IMR-90 (cell line): ENCODE measurements at regions not wholly inside any gene's neighbourhood (a gene's known extent, or its start where the extent isn't known, plus 50 kb on each side); places are given as distances from the start of the nearest gene placed in this dataset.

Experiments
- ATAC-seq: fragments of 200-7000 bp; cut with Tn5 transposase; 2 replicates; pipeline ENCODE4 v1.9.1; 2020; ENCODE audit warnings: low read depth, mild to moderate bottlenecking, moderate library complexity
- BruUV-seq: library from RNA; stranded (reverse); fragments of 400-500 nt; replicated peaks from 2 replicates; lab custom pipeline; 2021; lab: Mats Ljungman, UMichigan
- CTCF ChIA-PET: fragments of 300-600 bp; formaldehyde crosslinking; extraction: SDS; loops from one replicate; lab custom pipeline; 2021; ENCODE audit warnings: antibody characterized with exemption; lab: Yijun Ruan, JAX
- POLR2A ChIA-PET: fragments of 300-600 bp; sonication (Branson Sonifier 250); formaldehyde crosslinking; loops from one replicate; lab custom pipeline; 2022; ENCODE audit warnings: antibody characterized with exemption; ENCODE audit not compliant: unreplicated experiment; lab: Charles Lee
- DNase-seq: peaks from one replicate; pipeline ENCODE4 v3.0.0; 2013
- H2AFZ ChIP-seq: replicated peaks from 2 replicates; pipeline ENCODE3; 2013; ENCODE audit warnings: low read length, mild to moderate bottlenecking; ENCODE audit not compliant: poor library complexity
- H2AK5ac ChIP-seq: 2 replicates; pipeline ENCODE4 v1.6.1; 2013; ENCODE audit warnings: low read depth, low read length, inconsistent platforms
- H2AK9ac ChIP-seq: replicated peaks from 2 replicates; pipeline ENCODE3; 2013; ENCODE audit warnings: mild to moderate bottlenecking, low read depth, low read length, moderate library complexity; ENCODE audit not compliant: poor library complexity
- H2BK120ac ChIP-seq: 2 replicates; pipeline ENCODE4 v1.6.1; 2013; ENCODE audit warnings: low read depth, low read length, inconsistent platforms
- H2BK15ac ChIP-seq: 3 replicates; pipeline ENCODE4 v1.6.1; 2013; ENCODE audit warnings: low read depth, low read length, inconsistent platforms
- H2BK20ac ChIP-seq: 2 replicates; pipeline ENCODE4 v1.6.1; 2013; ENCODE audit warnings: low read depth, mild to moderate bottlenecking, inconsistent platforms, low read length, moderate library complexity
- H2BK5ac ChIP-seq: 2 replicates; pipeline ENCODE4 v1.6.1; 2013; ENCODE audit warnings: mild to moderate bottlenecking, low read depth, low read length, inconsistent platforms; ENCODE audit not compliant: poor library complexity, severe bottlenecking
- H3K14ac ChIP-seq: replicated peaks from 2 replicates; pipeline ENCODE4 v1.6.1; 2013; ENCODE audit warnings: low read depth, low read length, inconsistent platforms
- H3K18ac ChIP-seq: 2 replicates; pipeline ENCODE4 v1.6.1; 2013; ENCODE audit warnings: low read depth, low read length, control low read depth
- H3K23ac ChIP-seq: 2 replicates; pipeline ENCODE4 v1.6.1; 2013; ENCODE audit warnings: low read depth, low read length, inconsistent platforms
- H3K27ac ChIP-seq: 2 replicates; pipeline ENCODE4 v1.5.1; 2013; ENCODE audit warnings: mild to moderate bottlenecking, control low read depth, low read length; ENCODE audit not compliant: insufficient read depth
- H3K27me3 ChIP-seq: 2 replicates; pipeline ENCODE4 v1.6.1; 2013; ENCODE audit warnings: low read length; ENCODE audit not compliant: control insufficient read depth, insufficient read depth
- H3K36me3 ChIP-seq: 2 replicates; pipeline ENCODE4 v1.6.1; 2013; ENCODE audit warnings: low read length, mixed read lengths; ENCODE audit not compliant: control insufficient read depth, insufficient read depth
- H3K4ac ChIP-seq: 2 replicates; pipeline ENCODE4 v1.6.1; 2013; ENCODE audit warnings: low read depth, low read length, inconsistent platforms
- H3K4me1 ChIP-seq: 2 replicates; pipeline ENCODE4 v1.6.1; 2013; ENCODE audit warnings: low read length, mixed read lengths; ENCODE audit not compliant: control insufficient read depth, insufficient read depth
- H3K4me2 ChIP-seq: 2 replicates; pipeline ENCODE4 v1.6.1; 2013; ENCODE audit warnings: low read depth, mild to moderate bottlenecking, control low read depth, low read length, moderate library complexity
- H3K4me3 ChIP-seq: 2 replicates; pipeline ENCODE4 v1.5.1; 2013; ENCODE audit warnings: low read depth, mild to moderate bottlenecking, control low read depth, low read length, moderate library complexity; ENCODE audit not compliant: insufficient read depth
- H3K56ac ChIP-seq: 2 replicates; pipeline ENCODE4 v1.6.1; 2013; ENCODE audit warnings: low read length, inconsistent platforms; ENCODE audit not compliant: insufficient read depth; ENCODE audit errors: extremely low read depth
- H3K79me1 ChIP-seq, 2 experiments: 2 replicates each; pipeline ENCODE4 v1.6.1; 2013; ENCODE audit warnings: low read length in 2 of 2, inconsistent platforms in 1 of 2, low read depth in 1 of 2
- H3K9ac ChIP-seq: 2 replicates; pipeline ENCODE4 v1.6.1; 2013; ENCODE audit warnings: low read depth, low read length, control low read depth
- H3K9me1 ChIP-seq: 2 replicates; pipeline ENCODE4 v1.6.1; 2013; ENCODE audit warnings: low read length, inconsistent platforms; ENCODE audit not compliant: insufficient read depth
- H3K9me3 ChIP-seq: 2 replicates; pipeline ENCODE4 v1.6.1; 2013; ENCODE audit warnings: low read length; ENCODE audit not compliant: control insufficient read depth, insufficient read depth
- H4K20me1 ChIP-seq: 2 replicates; pipeline ENCODE4 v1.6.1; 2013; ENCODE audit warnings: low read length, inconsistent platforms; ENCODE audit not compliant: insufficient read depth
- H4K5ac ChIP-seq: 2 replicates; pipeline ENCODE4 v1.6.1; 2013; ENCODE audit warnings: mild to moderate bottlenecking, low read depth, low read length, control low read depth
- H4K8ac ChIP-seq, 2 experiments: 2 replicates each; pipeline ENCODE4 v1.6.1; 2013; ENCODE audit warnings: low read depth in 2 of 2, low read length in 2 of 2, control low read depth in 1 of 2, inconsistent platforms in 1 of 2
- H4K91ac ChIP-seq: 2 replicates; pipeline ENCODE4 v1.6.1; 2013; ENCODE audit warnings: low read depth, low read length, inconsistent platforms; ENCODE audit not compliant: insufficient read depth
- BHLHE40 ChIP-seq: fragments of 150-350 bp; IDR thresholded peaks from 2 replicates; pipeline ENCODE4 v1.6.1; 2016; ENCODE audit warnings: mild to moderate bottlenecking, low read depth, low read length
- CEBPB ChIP-seq: IDR thresholded peaks from 2 replicates; pipeline ENCODE4 v1.6.1; 2012; ENCODE audit warnings: low read depth, low read length, improper control_type of control experiment
- CHD1 ChIP-seq: IDR thresholded peaks from 2 replicates; pipeline ENCODE4 v1.6.1; 2012; ENCODE audit warnings: low read depth, low read length, improper control_type of control experiment
- CTCF ChIP-seq: conservative IDR thresholded peaks from 2 replicates; pipeline ENCODE4 v1.5.1; 2012; ENCODE audit warnings: mild to moderate bottlenecking, low read depth, low read length, improper control_type of control experiment
- ELK1 ChIP-seq: fragments of 150-350 bp; IDR thresholded peaks from 2 replicates; pipeline ENCODE4 v1.6.1; 2016; ENCODE audit warnings: low read depth, mild to moderate bottlenecking, low read length, moderate library complexity, borderline replicate concordance
- FOS ChIP-seq: fragments of 150-350 bp; IDR thresholded peaks from 2 replicates; pipeline ENCODE4 v1.6.1; 2016; ENCODE audit warnings: low read depth, low read length
- MAFK ChIP-seq: IDR thresholded peaks from 2 replicates; pipeline ENCODE4 v1.6.1; 2012; ENCODE audit warnings: low read depth, low read length, improper control_type of control experiment
- MAZ ChIP-seq: IDR thresholded peaks from 2 replicates; pipeline ENCODE4 v1.6.1; 2012; ENCODE audit warnings: low read depth, mild to moderate bottlenecking, low read length, improper control_type of control experiment, moderate library complexity, borderline replicate concordance
- MXI1 ChIP-seq: IDR thresholded peaks from 2 replicates; pipeline ENCODE4 v1.6.1; 2012; ENCODE audit warnings: low read depth, mild to moderate bottlenecking, low read length, moderate library complexity, borderline replicate concordance
- NFE2L2 ChIP-seq: fragments of 150-350 bp; IDR thresholded peaks from 2 replicates; pipeline ENCODE4 v1.6.1; 2016; ENCODE audit warnings: low read depth, mild to moderate bottlenecking, low read length
- POLR2A ChIP-seq: IDR thresholded peaks from 2 replicates; pipeline ENCODE4 v1.6.1; 2012; ENCODE audit warnings: mild to moderate bottlenecking, low read depth, low read length
- RAD21 ChIP-seq: IDR thresholded peaks from 2 replicates; pipeline ENCODE4 v1.6.1; 2012; ENCODE audit warnings: low read length, improper control_type of control experiment
- RCOR1 ChIP-seq: IDR thresholded peaks from 2 replicates; pipeline ENCODE4 v1.6.1; 2012; ENCODE audit warnings: mild to moderate bottlenecking, low read length, improper control_type of control experiment; ENCODE audit not compliant: insufficient replicate concordance
- RFX5 ChIP-seq: IDR thresholded peaks from 2 replicates; pipeline ENCODE4 v1.8.0; 2012; ENCODE audit warnings: low read depth, mild to moderate bottlenecking, low read length, moderate library complexity
- SMC3 ChIP-seq: fragments of 150-350 bp; IDR thresholded peaks from 2 replicates; pipeline ENCODE4 v1.6.1; 2016; ENCODE audit warnings: low read depth, mild to moderate bottlenecking, antibody characterized with exemption, low read length, moderate library complexity
- WGBS, 2 experiments: methylation state at CpG; one replicate each; pipeline versions ENCODE4 v1.1.5 to v1.1.7; 2013; ENCODE audit warnings: missing lambda C conversion rate in 2 of 2; ENCODE audit not compliant: insufficient read length in 1 of 2; ENCODE audit errors: extremely low coverage in 2 of 2; 5-methylcytosine and 5-hydroxymethylcytosine counted together
- dilution Hi-C: fragments of 300-500 bp; cut with HindIII; formaldehyde crosslinking; loops from one replicate; pipeline ENCODE4 v1.14.3; 2018; ENCODE audit warnings: low sequenced_read_pairs; ENCODE audit not compliant: unreplicated experiment
- in situ Hi-C: fragments of 300-500 bp; cut with MboI; formaldehyde crosslinking; loops from 3 replicates; pipeline ENCODE4 v1.14.3; 2019; ENCODE audit warnings: low sequenced_read_pairs, inconsistent platforms, mixed read lengths
- intact Hi-C: fragments of 100-400 bp; cut with micrococcal nuclease; formaldehyde crosslinking; loops from 2 replicates; pipeline ENCODE4 v1.10.0; 2022
- TF ChIP-seq, protein P1 (sequence below): fragments of 150-350 bp; IDR thresholded peaks from 2 replicates; pipeline ENCODE4 v1.6.1; 2017; ENCODE audit warnings: mild to moderate bottlenecking, antibody characterized with exemption, low read length, low read depth

DNA sequence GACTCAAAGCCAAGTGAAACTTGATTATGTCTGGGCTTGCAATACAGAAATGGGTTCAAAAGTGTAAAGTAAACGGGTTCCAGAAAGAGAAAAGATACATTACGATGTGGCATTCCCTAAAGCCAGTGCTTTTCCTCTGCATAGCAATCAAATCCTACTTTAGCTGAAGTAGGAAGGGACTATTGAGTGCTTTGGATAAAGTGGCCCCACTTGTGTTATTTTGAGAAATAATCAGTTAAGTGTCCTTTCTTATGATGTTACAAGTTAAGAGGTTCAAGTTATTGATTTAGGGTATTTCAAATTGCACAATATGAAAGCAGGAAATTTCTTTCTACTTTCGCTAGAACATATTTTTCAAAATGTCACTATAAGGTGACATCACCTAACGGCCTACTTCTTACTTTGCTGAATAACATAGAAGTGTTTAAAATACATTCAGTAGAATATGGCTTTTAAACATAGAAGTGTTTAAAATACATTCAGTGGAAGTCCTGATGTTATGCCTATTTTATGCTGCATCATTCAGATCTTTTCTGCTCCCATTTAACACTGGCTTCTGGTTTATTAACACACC, 235.2 kb downstream of the DTHD1 start:
- POLR2A ChIA-PET: no interaction called here
- Histone ChIP-seq H3K9me1 (no peaks in the 10 kb centered on the region), H3K14ac (no peak overlapping the region), H4K8ac (no peak overlapping the region), H3K4me2 (no peak overlapping the region), H2AFZ (no peak overlapping the region), H3K9me3 (peaks cover 8% of the 10 kb centered on the region), H3K56ac (no peak overlapping the region), H2BK20ac (no peak overlapping the region), H3K4me3 (no peak overlapping the region), H3K36me3 (no peaks in the 10 kb centered on the region), H4K91ac (no peak overlapping the region), H3K79me1 (no peaks in the 10 kb centered on the region), H4K20me1 (no peaks in the 10 kb centered on the region), H3K27me3 (no peaks in the 10 kb centered on the region), H2AK9ac (no peak overlapping the region), H4K5ac (no peak overlapping the region), H3K23ac (no peak overlapping the region), H3K4ac (no peak overlapping the region), H2BK5ac (no peak overlapping the region), H3K18ac (no peak overlapping the region), H2BK120ac (no peak overlapping the region), H2AK5ac (no peak overlapping the region), H2BK15ac (no peak overlapping the region), H3K4me1 (no peaks in the 10 kb centered on the region), H3K9ac (no peak overlapping the region), H3K27ac (no peak overlapping the region)
- in situ Hi-C loops (no loop called here), dilution Hi-C loops (no loop called here), intact Hi-C loops (no loop called here)
- no peak for ATAC-seq
- no peak for TF ChIP-seq ELK1
- TF ChIP-seq NFE2L2: no peak
- TF ChIP-seq, protein P1, sequence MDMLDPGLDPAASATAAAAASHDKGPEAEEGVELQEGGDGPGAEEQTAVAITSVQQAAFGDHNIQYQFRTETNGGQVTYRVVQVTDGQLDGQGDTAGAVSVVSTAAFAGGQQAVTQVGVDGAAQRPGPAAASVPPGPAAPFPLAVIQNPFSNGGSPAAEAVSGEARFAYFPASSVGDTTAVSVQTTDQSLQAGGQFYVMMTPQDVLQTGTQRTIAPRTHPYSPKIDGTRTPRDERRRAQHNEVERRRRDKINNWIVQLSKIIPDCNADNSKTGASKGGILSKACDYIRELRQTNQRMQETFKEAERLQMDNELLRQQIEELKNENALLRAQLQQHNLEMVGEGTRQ: no peak
- TF ChIP-seq RFX5: no peak
- TF ChIP-seq RAD21: no peak
- no peak for TF ChIP-seq BHLHE40
- no peak for TF ChIP-seq CTCF
- no peak for TF ChIP-seq MXI1
- TF ChIP-seq POLR2A: no peak
- TF ChIP-seq CHD1: no peak
- no peak for TF ChIP-seq RCOR1
- TF ChIP-seq CEBPB: no peak
- no peak for TF ChIP-seq MAZ
- no peak for TF ChIP-seq FOS
- TF ChIP-seq MAFK: no peak
- TF ChIP-seq SMC3: no peak
- WGBS, 2 experiments: no CpG with 5 or more reads among the region's 4 CpGs
- DNase-seq: no peak
- CTCF ChIA-PET: no interaction called here
- BruUV-seq: no TSS peak
